ENCODE measurements at regions not wholly inside any gene's neighbourhood (a gene's known extent, or its start where the extent isn't known, plus 50 kb on each side); places are given as distances from the start of the nearest gene placed in this dataset.

DNA sequence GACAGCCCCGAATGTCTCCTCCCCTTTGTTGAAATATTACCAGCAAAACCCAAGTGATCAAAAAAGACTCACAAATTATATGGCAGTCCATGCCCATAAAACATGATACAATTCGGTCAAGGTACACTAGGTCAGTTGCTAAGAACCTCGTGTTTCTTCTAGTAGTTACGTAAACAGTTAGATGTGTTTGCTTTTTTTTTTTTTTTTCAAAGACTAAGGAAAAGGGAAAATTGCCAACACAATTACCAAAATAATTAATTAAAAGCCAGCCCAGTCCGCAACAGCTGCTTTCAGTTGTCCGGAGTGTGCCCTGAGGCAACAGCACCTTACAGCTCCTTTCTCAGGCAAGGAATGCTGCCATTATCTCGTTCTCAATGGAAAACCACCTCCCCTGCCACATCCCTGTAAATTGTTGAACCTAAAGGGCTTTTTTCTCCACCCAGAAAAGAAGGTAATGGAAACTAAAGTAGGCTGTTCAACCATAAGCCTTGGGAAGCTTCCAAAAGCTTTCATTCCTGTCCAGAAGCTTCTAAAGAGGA is 129.2 kb upstream of the TSC22D2 start:
- no peaks in the 10 kb centered on the region for H3K27me3 Mint-ChIP-seq (ENCODE audit: low read depth)
- no peak overlapping the region for H2AFZ ChIP-seq (ENCODE audit: low read length)
- H3K4me1 ChIP-seq (ENCODE audit: insufficient read depth, low read length) = no peaks in the 10 kb centered on the region

More for the DNA sequence above, 129.2 kb upstream of the TSC22D2 start:
- no peaks in the 10 kb centered on the region; a peak in 2 of 7 replicates for H3K36me3 Mint-ChIP-seq (ENCODE audit: insufficient read depth in 1 of 3, low read depth in 3 of 3)
- Histone ChIP-seq H3K9ac (ENCODE audit: extremely low read depth, insufficient read length, low read length) (no peak overlapping the region), H3K27me3 (ENCODE audit: insufficient read depth, low read length) (no peaks in the 10 kb centered on the region), H2BK5ac (ENCODE audit: insufficient read length, low read length) (no peak overlapping the region), H3K9me3 (ENCODE audit: control insufficient read depth, low read depth, low read length) (no peaks in the 10 kb centered on the region), H3K4ac (ENCODE audit: low read depth, low read length) (no peak overlapping the region), H3K18ac (ENCODE audit: insufficient read length, low read depth, low read length) (no peak overlapping the region), H3K79me2 (ENCODE audit: insufficient read depth, low read length) (no peaks in the 10 kb centered on the region), H2BK12ac (ENCODE audit: insufficient read length, low read depth, low read length) (no peak overlapping the region), H4K20me1 (ENCODE audit: control insufficient read depth, insufficient read depth, insufficient read length) (no peaks in the 10 kb centered on the region), H3K14ac (ENCODE audit: insufficient read depth, low read length) (no peak overlapping the region), H2BK20ac (ENCODE audit: low read depth, low read length, poor library complexity, severe bottlenecking) (no peak overlapping the region), H3K56ac (ENCODE audit: insufficient read length, low read depth, low read length) (no peak overlapping the region), H3K27ac (ENCODE audit: insufficient read length, low read depth, low read length) (no peak overlapping the region), H3K23me2 (ENCODE audit: insufficient read length, low read depth, low read length, poor library complexity, severe bottlenecking) (no peaks in the 10 kb centered on the region), H3K79me1 (ENCODE audit: insufficient read depth, low read depth, low read length, poor library complexity, severe bottlenecking) (no peaks in the 10 kb centered on the region), H2BK120ac (ENCODE audit: low read depth, low read length, poor library complexity, severe bottlenecking) (no peak overlapping the region), H2BK15ac (ENCODE audit: low read depth, low read length) (no peak overlapping the region), H2AK5ac (ENCODE audit: insufficient read length, low read length) (no peak overlapping the region), H3K4me2 (ENCODE audit: insufficient read depth, insufficient read length, low read length) (no peak overlapping the region), H4K8ac (replicated peaks; ENCODE audit: insufficient read length, low read depth, low read length) (no peak overlapping the region), H4K91ac (ENCODE audit: insufficient read length, low read depth, low read length) (no peak overlapping the region), H3T11ph (ENCODE audit: low read length) (no peak overlapping the region), H3K23ac (ENCODE audit: insufficient read length, low read depth, low read length) (no peak overlapping the region), H4K5ac (ENCODE audit: insufficient read length, low read depth, low read length) (no peak overlapping the region)
- peaks cover 6 to 17% of the 10 kb centered on the region in 2 experiments for H3K4me1 Mint-ChIP-seq
- TF ChIP-seq, protein P1, sequence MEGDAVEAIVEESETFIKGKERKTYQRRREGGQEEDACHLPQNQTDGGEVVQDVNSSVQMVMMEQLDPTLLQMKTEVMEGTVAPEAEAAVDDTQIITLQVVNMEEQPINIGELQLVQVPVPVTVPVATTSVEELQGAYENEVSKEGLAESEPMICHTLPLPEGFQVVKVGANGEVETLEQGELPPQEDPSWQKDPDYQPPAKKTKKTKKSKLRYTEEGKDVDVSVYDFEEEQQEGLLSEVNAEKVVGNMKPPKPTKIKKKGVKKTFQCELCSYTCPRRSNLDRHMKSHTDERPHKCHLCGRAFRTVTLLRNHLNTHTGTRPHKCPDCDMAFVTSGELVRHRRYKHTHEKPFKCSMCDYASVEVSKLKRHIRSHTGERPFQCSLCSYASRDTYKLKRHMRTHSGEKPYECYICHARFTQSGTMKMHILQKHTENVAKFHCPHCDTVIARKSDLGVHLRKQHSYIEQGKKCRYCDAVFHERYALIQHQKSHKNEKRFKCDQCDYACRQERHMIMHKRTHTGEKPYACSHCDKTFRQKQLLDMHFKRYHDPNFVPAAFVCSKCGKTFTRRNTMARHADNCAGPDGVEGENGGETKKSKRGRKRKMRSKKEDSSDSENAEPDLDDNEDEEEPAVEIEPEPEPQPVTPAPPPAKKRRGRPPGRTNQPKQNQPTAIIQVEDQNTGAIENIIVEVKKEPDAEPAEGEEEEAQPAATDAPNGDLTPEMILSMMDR (conservative IDR thresholded peaks at IDR 0.05) = no peak
- WGBS (ENCODE audit: extremely low coverage, insufficient read length, low lambda C conversion rate) = no CpG with 5 or more reads among the region's 7 CpGs
- peaks cover 0 to 2% of the 10 kb centered on the region in 2 experiments; a peak in 1 of 5 replicates for H3K9me3 Mint-ChIP-seq
- H3K27ac Mint-ChIP-seq = no peak overlapping the region
- no peak overlapping the region for H3K4me3 Mint-ChIP-seq
- peak; percentile 45 for DNase-seq
